ENCODE measurements at regions not wholly inside any gene's neighbourhood (a gene's known extent, or its start where the extent isn't known, plus 50 kb on each side); places are given as distances from the start of the nearest gene placed in this dataset.
A peak's percentile ranks its signal among the peaks of the same experiment; 100 is the strongest.

DNA sequence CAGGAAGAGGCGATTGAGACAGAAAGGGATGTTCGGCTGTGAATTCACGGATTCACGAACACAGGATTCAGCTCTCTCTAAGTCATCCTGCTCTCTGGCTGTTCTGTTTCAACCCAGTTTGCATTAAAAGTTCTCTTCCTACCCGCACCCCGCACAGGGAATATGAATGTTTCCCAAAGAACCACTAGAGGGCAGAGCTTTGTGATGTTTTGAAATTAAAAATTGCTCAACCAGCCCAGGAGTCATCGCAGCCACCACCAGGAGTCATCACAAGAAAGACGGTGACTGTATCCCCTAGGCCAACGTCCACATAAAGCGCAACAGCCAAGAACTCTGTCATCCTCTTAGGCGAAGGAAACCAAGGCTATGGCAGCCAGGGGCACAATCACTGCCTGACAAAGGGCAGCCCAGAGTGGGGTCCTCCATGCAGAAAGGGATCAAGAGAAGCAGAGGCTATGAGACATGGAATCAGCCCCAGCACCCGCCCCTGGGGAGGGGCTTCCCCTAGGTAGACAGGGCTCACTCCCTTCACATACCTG, 122.4 kb downstream of the WT1 start:
- TF ChIP-seq, protein P1, sequence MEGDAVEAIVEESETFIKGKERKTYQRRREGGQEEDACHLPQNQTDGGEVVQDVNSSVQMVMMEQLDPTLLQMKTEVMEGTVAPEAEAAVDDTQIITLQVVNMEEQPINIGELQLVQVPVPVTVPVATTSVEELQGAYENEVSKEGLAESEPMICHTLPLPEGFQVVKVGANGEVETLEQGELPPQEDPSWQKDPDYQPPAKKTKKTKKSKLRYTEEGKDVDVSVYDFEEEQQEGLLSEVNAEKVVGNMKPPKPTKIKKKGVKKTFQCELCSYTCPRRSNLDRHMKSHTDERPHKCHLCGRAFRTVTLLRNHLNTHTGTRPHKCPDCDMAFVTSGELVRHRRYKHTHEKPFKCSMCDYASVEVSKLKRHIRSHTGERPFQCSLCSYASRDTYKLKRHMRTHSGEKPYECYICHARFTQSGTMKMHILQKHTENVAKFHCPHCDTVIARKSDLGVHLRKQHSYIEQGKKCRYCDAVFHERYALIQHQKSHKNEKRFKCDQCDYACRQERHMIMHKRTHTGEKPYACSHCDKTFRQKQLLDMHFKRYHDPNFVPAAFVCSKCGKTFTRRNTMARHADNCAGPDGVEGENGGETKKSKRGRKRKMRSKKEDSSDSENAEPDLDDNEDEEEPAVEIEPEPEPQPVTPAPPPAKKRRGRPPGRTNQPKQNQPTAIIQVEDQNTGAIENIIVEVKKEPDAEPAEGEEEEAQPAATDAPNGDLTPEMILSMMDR (IDR thresholded peaks at IDR 0.05) = peak; percentile 47 to 67 (median 60)
- TF ChIP-seq POLR2A (IDR thresholded peaks at IDR 0.05) = no peak
